Activated CD4-positive, alpha-beta T cell treated with anti-CD3 and anti-CD28 coated beads, Interleukin-2, amount 10 ng/mL, durations not matched to agents 7 days and 5 days (primary cell): ENCODE measurements at regions not wholly inside any gene's neighbourhood (a gene's known extent, or its start where the extent isn't known, plus 50 kb on each side); places are given as distances from the start of the nearest gene placed in this dataset.

ENCODE experiments used
- CTCF ChIA-PET: fragments of 350-600 bp; sonication (Branson Sonifier 250); formaldehyde crosslinking; loops from one replicate; lab custom pipeline; 2021; ENCODE audit warnings: antibody characterized with exemption; lab: Charles Lee
- POLR2A ChIA-PET: fragments of 350-600 bp; sonication (Branson Sonifier 250); formaldehyde crosslinking; loops from one replicate; lab custom pipeline; 2021; ENCODE audit warnings: antibody characterized with exemption; lab: Charles Lee
- DNase-seq: peaks from one replicate; pipeline ENCODE4 v3.0.0-alpha.2; 2020
- H3K27ac Mint-ChIP-seq: one replicate; pipeline ENCODE4 v1.8.0; 2021; ENCODE audit warnings: mild to moderate bottlenecking, moderate library complexity, mixed read lengths
- H3K27me3 Mint-ChIP-seq: one replicate; pipeline ENCODE4 v1.8.0; 2021; ENCODE audit warnings: mixed read lengths
- H3K36me3 Mint-ChIP-seq: one replicate; pipeline ENCODE4 v1.8.0; 2021; ENCODE audit warnings: low read depth, mixed read lengths
- H3K4me1 Mint-ChIP-seq: one replicate; pipeline ENCODE4 v1.8.0; 2021; ENCODE audit warnings: mixed read lengths
- H3K4me3 Mint-ChIP-seq: one replicate; pipeline ENCODE4 v1.8.0; 2021; ENCODE audit warnings: mild to moderate bottlenecking, moderate library complexity, mixed read lengths
- H3K9me3 Mint-ChIP-seq: one replicate; pipeline ENCODE4 v1.8.0; 2021; ENCODE audit warnings: mixed read lengths

GRCh38 chr6:149267513-149268043 lies 49.9 kb upstream of the TAB2 start:
- ChIA-PET POLR2A (no interaction called here), CTCF (interaction anchor here (0.8 to 2.5 kb wide), 6 partner anchors 10 to 236 kb away, joined by 3 to 8 read pairs (median 4); no protein-coding TSS in a partner anchor)
- H3K4me1 Mint-ChIP-seq: peaks cover 55% of the 10 kb centered on the region
- no peak overlapping the region for H3K4me3 Mint-ChIP-seq
- H3K36me3 Mint-ChIP-seq: peaks cover 16% of the 10 kb centered on the region
- no peak for DNase-seq
- peaks cover 13% of the 10 kb centered on the region for H3K9me3 Mint-ChIP-seq
- no peaks in the 10 kb centered on the region for H3K27me3 Mint-ChIP-seq
- H3K27ac Mint-ChIP-seq: no peak overlapping the region
